Uterus (tissue), 3 donors: ENCODE measurements at regions not wholly inside any gene's neighbourhood (a gene's known extent, or its start where the extent isn't known, plus 50 kb on each side); places are given as distances from the start of the nearest gene placed in this dataset.

Experiments used
- DNase-seq, 2 donors: peaks; one replicate each; pipeline ENCODE4 v3.0.0-alpha.2; 2019 to 2020
- H3K27ac ChIP-seq, 2 donors: fragments of 200-600 bp; sonication (generic); 1 replicate in 1 of 2; 2 replicates in 1 of 2; pipeline ENCODE4 v1.5.1; 2016 to 2018
- H3K27me3 ChIP-seq, 2 donors: fragments of 200-600 bp; sonication (generic); one replicate each; pipeline ENCODE4 v1.5.1; 2018 to 2019; ENCODE audit warnings: control low read depth in 1 of 2
- H3K36me3 ChIP-seq, 2 donors: fragments of 200-600 bp; sonication (generic); one replicate each; pipeline ENCODE4 v1.5.1; 2019; ENCODE audit warnings: control low read depth in 1 of 2
- H3K4me1 ChIP-seq, 2 donors: fragments of 200-600 bp; sonication (generic); one replicate each; pipeline ENCODE4 v1.5.1; 2018 to 2019; ENCODE audit warnings: control low read depth in 1 of 2
- H3K4me3 ChIP-seq, 2 donors: fragments of 200-600 bp; sonication (generic); 1 replicate in 1 of 2; 2 replicates in 1 of 2; pipeline ENCODE4 v1.5.1; 2018 to 2019; ENCODE audit warnings: mild to moderate bottlenecking in 1 of 2
- H3K9me3 ChIP-seq, 2 donors: fragments of 200-600 bp; sonication (generic); one replicate each; pipeline ENCODE4 v1.5.1; 2019; ENCODE audit warnings: control low read depth in 1 of 2
- CTCF ChIP-seq, 4 experiments: fragments of 200-600 bp in 2 of 4; fragments of 450-650 bp in 2 of 4; sonication (generic) in 2 of 4; IDR thresholded peaks; one replicate each; pipeline ENCODE4 v1.5.1; 2016 to 2019; ENCODE audit warnings: antibody characterized with exemption in 4 of 4, mild to moderate bottlenecking in 2 of 4, moderate library complexity in 1 of 4
- POLR2A ChIP-seq, 2 donors: fragments of 450-650 bp; IDR thresholded peaks; one replicate each; pipeline ENCODE4 v1.6.1; 2016; ENCODE audit warnings: antibody characterized with exemption in 2 of 2, mild to moderate bottlenecking in 1 of 2, moderate library complexity in 1 of 2
- intact Hi-C: fragments of 100-400 bp; cut with DNase I; formaldehyde crosslinking; loops from one replicate; pipeline ENCODE4 v1.15.1; 2023; ENCODE audit warnings: low total_unique reads
- donor health status: DM: yes; HTN: yes; CAD: no.

- intact Hi-C loops = no loop called here
- H3K27ac ChIP-seq = no peak overlapping the region
- no peak for DNase-seq
- no peak overlapping the region for H3K4me3 ChIP-seq
- no peaks in the 10 kb centered on the region for H3K27me3 ChIP-seq
- no peaks in the 10 kb centered on the region for H3K9me3 ChIP-seq
- H3K4me1 ChIP-seq = no peaks in the 10 kb centered on the region
- H3K36me3 ChIP-seq = no peaks in the 10 kb centered on the region
- TF ChIP-seq POLR2A (IDR thresholded peaks at IDR 0.05) (no peak), CTCF (IDR thresholded peaks at IDR 0.05) (no peak)
These were observed 878.4 kb upstream of the GJE1 start for GRCh38 chr6:141254336-141254735.

- TF ChIP-seq CTCF (IDR thresholded peaks at IDR 0.05) (no peak), POLR2A (IDR thresholded peaks at IDR 0.05) (no peak)
- Histone ChIP-seq H3K27ac (peak overlapping the region; percentile 22 to 34), H3K27me3 (no peaks in the 10 kb centered on the region), H3K9me3 (no peaks in the 10 kb centered on the region), H3K36me3 (no peaks in the 10 kb centered on the region), H3K4me1 (no peaks in the 10 kb centered on the region), H3K4me3 (no peak overlapping the region)
- intact Hi-C loops = no loop called here
- no peak for DNase-seq
These were observed 879.7 kb upstream of the GJE1 start for GRCh38 chr6:141252828-141253608.

- no peaks in the 10 kb centered on the region for H3K36me3 ChIP-seq
- TF ChIP-seq POLR2A (IDR thresholded peaks at IDR 0.05) (no peak), CTCF (IDR thresholded peaks at IDR 0.05) (no peak)
- no peak for DNase-seq
- H3K27ac ChIP-seq = no peak overlapping the region
- no peaks in the 10 kb centered on the region for H3K4me1 ChIP-seq
- H3K9me3 ChIP-seq = no peaks in the 10 kb centered on the region
- H3K27me3 ChIP-seq = no peaks in the 10 kb centered on the region
- intact Hi-C loops = no loop called here
- H3K4me3 ChIP-seq = no peak overlapping the region
These were observed 881.4 kb upstream of the GJE1 start for GRCh38 chr6:141251286-141251685.

GRCh38 chr6:141248021-141248799 is 884.5 kb upstream of the GJE1 start:
- Histone ChIP-seq H3K27me3 (no peaks in the 10 kb centered on the region), H3K9me3 (no peaks in the 10 kb centered on the region), H3K4me1 (no peaks in the 10 kb centered on the region), H3K27ac (no peak overlapping the region), H3K4me3 (no peak overlapping the region), H3K36me3 (no peaks in the 10 kb centered on the region)
- no peak for TF ChIP-seq CTCF (IDR thresholded peaks at IDR 0.05)
- TF ChIP-seq POLR2A (IDR thresholded peaks at IDR 0.05) = no peak
- no peak for DNase-seq
- intact Hi-C loops = no loop called here

GRCh38 chr6:141244366-141244765 is 888.4 kb upstream of the GJE1 start:
- intact Hi-C loops = no loop called here
- Histone ChIP-seq H3K36me3 (no peaks in the 10 kb centered on the region), H3K9me3 (no peaks in the 10 kb centered on the region), H3K27me3 (no peaks in the 10 kb centered on the region), H3K4me1 (no peaks in the 10 kb centered on the region), H3K27ac (no peak overlapping the region), H3K4me3 (no peak overlapping the region)
- no peak for DNase-seq
- TF ChIP-seq POLR2A (IDR thresholded peaks at IDR 0.05) = no peak
